ENCODE measurements at regions not wholly inside any gene's neighbourhood (a gene's known extent, or its start where the extent isn't known, plus 50 kb on each side); places are given as distances from the start of the nearest gene placed in this dataset.

- no peak for DNase-seq
Measured at GRCh38 chr4:3384771-3385710, 56.7 kb upstream of the HGFAC start.

GRCh38 chr4:3385711-3386420, 55.9 kb upstream of the HGFAC start:
- DNase-seq: no peak

GRCh38 chr4:3386526-3386925, 55.2 kb upstream of the HGFAC start:
- no peak for DNase-seq

GRCh38 chr4:3387154-3387942, 54.4 kb upstream of the HGFAC start:
- no peak for DNase-seq

- DNase-seq: no peak
Measured at GRCh38 chr4:3387943-3388361, 53.8 kb upstream of the HGFAC start.

- DNase-seq: no peak
Measured at GRCh38 chr4:3388471-3389232, 53.1 kb upstream of the HGFAC start.

GRCh38 chr4:3389233-3390215, 52.2 kb upstream of the HGFAC start:
- DNase-seq: no peak

- DNase-seq: no peak
Measured at GRCh38 chr4:3390288-3390811, 51.4 kb upstream of the HGFAC start.

GRCh38 chr4:3391422-3391821, 50.3 kb upstream of the HGFAC start:
- no peak for DNase-seq

Data from SHP77 treated with DMSO at 0.1 percent for 48 hours (cell line).